Pons (tissue), 1 donor: ENCODE measurements at regions not wholly inside any gene's neighbourhood (a gene's known extent, or its start where the extent isn't known, plus 50 kb on each side); places are given as distances from the start of the nearest gene placed in this dataset.
"Not testable (repeated sequence)": the region's sequence is repeated elsewhere in the genome, so short reads cannot be mapped to it uniquely, and the experiment has no call there.

ENCODE experiments used
- DNase-seq: peaks from one replicate; pipeline ENCODE4 v3.0.0-alpha.2; 2016; ENCODE audit warnings: low spot score

GRCh38 chr12:131362291-131363211 is 348.3 kb upstream of the SFSWAP start:
- DNase-seq: no peak

GRCh38 chr12:131363393-131363792 is 347.5 kb upstream of the SFSWAP start:
- DNase-seq: no peak

GRCh38 chr12:131363841-131364495 is 346.9 kb upstream of the SFSWAP start:
- no peak for DNase-seq

GRCh38 chr12:131364903-131365820 is 345.7 kb upstream of the SFSWAP start:
- no peak for DNase-seq

GRCh38 chr12:131365821-131366260 is 345.0 kb upstream of the SFSWAP start:
- DNase-seq: no peak

- DNase-seq: no peak
These were observed 344.5 kb upstream of the SFSWAP start for GRCh38 chr12:131366261-131366871.

- not testable (repeated sequence) for DNase-seq
These were observed 343.6 kb upstream of the SFSWAP start for GRCh38 chr12:131367067-131367982.

GRCh38 chr12:131367983-131368667 is 342.8 kb upstream of the SFSWAP start:
- no peak for DNase-seq

GRCh38 chr12:131368668-131369071 is 342.2 kb upstream of the SFSWAP start:
- no peak for DNase-seq

GRCh38 chr12:131369094-131369845 is 341.6 kb upstream of the SFSWAP start:
- DNase-seq: no peak

- DNase-seq: no peak
These were observed 340.6 kb upstream of the SFSWAP start for GRCh38 chr12:131370321-131370720.

GRCh38 chr12:131370791-131371347 is 340.0 kb upstream of the SFSWAP start:
- no peak for DNase-seq

- DNase-seq: no peak
These were observed 339.3 kb upstream of the SFSWAP start for GRCh38 chr12:131371401-131372170.

GRCh38 chr12:131372171-131372475 is 338.8 kb upstream of the SFSWAP start:
- DNase-seq: no peak

- no peak for DNase-seq
These were observed 338.1 kb upstream of the SFSWAP start for GRCh38 chr12:131372706-131373195.

- no peak for DNase-seq
These were observed 335.5 kb upstream of the SFSWAP start for GRCh38 chr12:131375261-131375971.

- no peak for DNase-seq
These were observed 334.9 kb upstream of the SFSWAP start for GRCh38 chr12:131375972-131376345.
